ENCODE measurements at regions not wholly inside any gene's neighbourhood (a gene's known extent, or its start where the extent isn't known, plus 50 kb on each side); places are given as distances from the start of the nearest gene placed in this dataset.

DNA sequence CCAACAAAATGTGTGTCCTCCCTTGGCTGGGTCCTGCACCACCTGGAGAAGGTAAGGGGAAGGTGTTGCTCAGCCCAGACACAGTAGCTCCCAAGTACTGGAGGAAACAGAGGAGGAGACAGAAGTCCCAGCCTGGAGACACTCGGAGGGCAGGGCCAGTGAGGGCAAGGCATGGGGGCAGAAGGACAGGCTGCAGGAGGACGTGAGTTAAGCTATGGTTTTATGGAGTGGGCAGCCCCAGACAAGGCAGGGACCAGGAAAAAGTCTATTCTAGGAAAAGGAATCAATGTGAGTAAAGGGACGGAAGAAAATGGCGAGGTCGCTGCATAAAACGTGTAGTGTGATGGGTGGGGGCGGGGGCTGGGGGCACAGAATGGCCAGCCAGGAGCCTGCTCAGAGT, 210.1 kb upstream of the DIO3 start:
- TF ChIP-seq, protein P1, sequence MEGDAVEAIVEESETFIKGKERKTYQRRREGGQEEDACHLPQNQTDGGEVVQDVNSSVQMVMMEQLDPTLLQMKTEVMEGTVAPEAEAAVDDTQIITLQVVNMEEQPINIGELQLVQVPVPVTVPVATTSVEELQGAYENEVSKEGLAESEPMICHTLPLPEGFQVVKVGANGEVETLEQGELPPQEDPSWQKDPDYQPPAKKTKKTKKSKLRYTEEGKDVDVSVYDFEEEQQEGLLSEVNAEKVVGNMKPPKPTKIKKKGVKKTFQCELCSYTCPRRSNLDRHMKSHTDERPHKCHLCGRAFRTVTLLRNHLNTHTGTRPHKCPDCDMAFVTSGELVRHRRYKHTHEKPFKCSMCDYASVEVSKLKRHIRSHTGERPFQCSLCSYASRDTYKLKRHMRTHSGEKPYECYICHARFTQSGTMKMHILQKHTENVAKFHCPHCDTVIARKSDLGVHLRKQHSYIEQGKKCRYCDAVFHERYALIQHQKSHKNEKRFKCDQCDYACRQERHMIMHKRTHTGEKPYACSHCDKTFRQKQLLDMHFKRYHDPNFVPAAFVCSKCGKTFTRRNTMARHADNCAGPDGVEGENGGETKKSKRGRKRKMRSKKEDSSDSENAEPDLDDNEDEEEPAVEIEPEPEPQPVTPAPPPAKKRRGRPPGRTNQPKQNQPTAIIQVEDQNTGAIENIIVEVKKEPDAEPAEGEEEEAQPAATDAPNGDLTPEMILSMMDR (IDR thresholded peaks at IDR 0.05; ENCODE audit: low read depth, low read length): no peak
- TF ChIP-seq EZH2phosphoT487 (IDR thresholded peaks at IDR 0.05; ENCODE audit: low read depth): no peak

Measured in OCI-LY3 (cell line).